ENCODE measurements at regions not wholly inside any gene's neighbourhood (a gene's known extent, or its start where the extent isn't known, plus 50 kb on each side); places are given as distances from the start of the nearest gene placed in this dataset.
A peak's percentile ranks its signal among the peaks of the same experiment; 100 is the strongest.

GRCh38 chr3:115469649-115470048, 153.7 kb upstream of the GAP43 start:
- 38% methylated on average over 3 of the region's 3 CpGs for WGBS, 2 donors
- no peaks in the 10 kb centered on the region for H3K36me3 ChIP-seq (ENCODE audit: low read depth, missing control alignments)
- no peaks in the 10 kb centered on the region for H3K9me3 ChIP-seq
- DNase-seq: no peak
- no peak for TF ChIP-seq POLR2A (IDR thresholded peaks at IDR 0.05)
- no peak for TF ChIP-seq CTCF (IDR thresholded peaks at IDR 0.05)
- no peak overlapping the region for H3K27ac ChIP-seq
- intact Hi-C loops (cut with DNase I; ENCODE audit: low total_unique reads): no loop called here
- peaks cover 7% of the 10 kb centered on the region for H3K4me1 ChIP-seq
- H3K27me3 ChIP-seq: no peaks in the 10 kb centered on the region
- no peak overlapping the region for H3K4me3 ChIP-seq

GRCh38 chr3:115470254-115470653, 153.1 kb upstream of the GAP43 start:
- H3K27me3 ChIP-seq: no peaks in the 10 kb centered on the region
- H3K27ac ChIP-seq: no peak overlapping the region
- intact Hi-C loops (cut with DNase I; ENCODE audit: low total_unique reads): no loop called here
- no peaks in the 10 kb centered on the region for H3K9me3 ChIP-seq
- no peak for TF ChIP-seq POLR2A (IDR thresholded peaks at IDR 0.05)
- no peak for TF ChIP-seq CTCF (IDR thresholded peaks at IDR 0.05)
- no peak for DNase-seq
- H3K4me3 ChIP-seq: no peak overlapping the region
- no peaks in the 10 kb centered on the region for H3K36me3 ChIP-seq (ENCODE audit: low read depth, missing control alignments)
- H3K4me1 ChIP-seq: peaks cover 7% of the 10 kb centered on the region
- 70 to 71% methylated on average over 3 of the region's 3 CpGs for WGBS, 2 donors

- Histone ChIP-seq H3K27me3 (no peaks in the 10 kb centered on the region), H3K9me3 (no peaks in the 10 kb centered on the region), H3K36me3 (ENCODE audit: low read depth, missing control alignments) (no peaks in the 10 kb centered on the region), H3K4me3 (no peak overlapping the region), H3K4me1 (no peaks in the 10 kb centered on the region), H3K27ac (peak overlapping the region; percentile 61 to 63)
- TF ChIP-seq CTCF (IDR thresholded peaks at IDR 0.05): no peak
- no peak for TF ChIP-seq POLR2A (IDR thresholded peaks at IDR 0.05)
- 60 to 70% methylated on average over 9 of the region's 9 CpGs for WGBS, 2 donors
- peak; percentile 82 for DNase-seq
- intact Hi-C loops (cut with DNase I; ENCODE audit: low total_unique reads): no loop called here
Observed at GRCh38 chr3:115475178-115476041, 147.9 kb upstream of the GAP43 start.

GRCh38 chr3:115476472-115476871, 146.8 kb upstream of the GAP43 start:
- no peaks in the 10 kb centered on the region for H3K36me3 ChIP-seq (ENCODE audit: low read depth, missing control alignments)
- H3K4me3 ChIP-seq: no peak overlapping the region
- no peaks in the 10 kb centered on the region for H3K9me3 ChIP-seq
- no peak overlapping the region for H3K27ac ChIP-seq
- no peak for DNase-seq
- H3K4me1 ChIP-seq: no peaks in the 10 kb centered on the region
- TF ChIP-seq POLR2A (IDR thresholded peaks at IDR 0.05): no peak
- no peak for TF ChIP-seq CTCF (IDR thresholded peaks at IDR 0.05)
- intact Hi-C loops (cut with DNase I; ENCODE audit: low total_unique reads): no loop called here
- no peaks in the 10 kb centered on the region for H3K27me3 ChIP-seq

- Histone ChIP-seq H3K36me3 (ENCODE audit: low read depth, missing control alignments) (no peaks in the 10 kb centered on the region), H3K27me3 (no peaks in the 10 kb centered on the region), H3K9me3 (no peaks in the 10 kb centered on the region), H3K27ac (no peak overlapping the region), H3K4me1 (no peaks in the 10 kb centered on the region), H3K4me3 (no peak overlapping the region)
- intact Hi-C loops (cut with DNase I; ENCODE audit: low total_unique reads): no loop called here
- DNase-seq: no peak
- WGBS, 2 donors: 75 to 83% methylated on average over 4 of the region's 4 CpGs
- no peak for TF ChIP-seq POLR2A (IDR thresholded peaks at IDR 0.05)
- TF ChIP-seq CTCF (IDR thresholded peaks at IDR 0.05): no peak
Observed at GRCh38 chr3:115478359-115478758, 145.0 kb upstream of the GAP43 start.
